HepG2 (cell line): ENCODE measurements at regions not wholly inside any gene's neighbourhood (a gene's known extent, or its start where the extent isn't known, plus 50 kb on each side); places are given as distances from the start of the nearest gene placed in this dataset.

Experiments used
- GMEB1 ChIP-seq: sonication (generic); formaldehyde crosslinking; IDR thresholded peaks from 2 replicates; pipeline ENCODE4 v1.5.1; 2020; ENCODE audit warnings: missing genetic modification reagents, mild to moderate bottlenecking, borderline replicate concordance
- MAX ChIP-seq: IDR thresholded peaks from 2 replicates; pipeline ENCODE4 v1.6.1; 2012; ENCODE audit warnings: inconsistent platforms
- TCF7L2 ChIP-seq: IDR thresholded peaks from 2 replicates; pipeline ENCODE4 v1.6.1; 2011; ENCODE audit warnings: mild to moderate bottlenecking, low read depth, low read length, moderate library complexity
- ZNF276 ChIP-seq: sonication (generic); formaldehyde crosslinking; IDR thresholded peaks from 2 replicates; pipeline ENCODE4 v1.4.0; 2020; ENCODE audit warnings: mild to moderate bottlenecking, low read depth, missing genetic modification reagents

- TF ChIP-seq MAX (no peak), GMEB1 (CRISPR knock-in tag) (no peak), ZNF276 (CRISPR knock-in tag) (no peak), TCF7L2 (no peak)
These were observed 71.3 kb upstream of the LDB2 start for GRCh38 chr4:16969696-16970135.
